ENCODE measurements at regions not wholly inside any gene's neighbourhood (a gene's known extent, or its start where the extent isn't known, plus 50 kb on each side); places are given as distances from the start of the nearest gene placed in this dataset.
A peak's percentile ranks its signal among the peaks of the same experiment; 100 is the strongest.

GRCh38 chr17:71337938-71338337 is 782.9 kb upstream of the SOX9 start:
- no peak for TF ChIP-seq CTCF (conservative IDR thresholded peaks at IDR 0.05; ENCODE audit: low read depth, low read length)
- peak; percentile 55 for DNase-seq (ENCODE audit: low read depth)
- no peak overlapping the region for H3K4me3 ChIP-seq (ENCODE audit: low read depth, low read length)

GRCh38 chr17:71338396-71338795 is 782.4 kb upstream of the SOX9 start:
- H3K4me3 ChIP-seq (ENCODE audit: low read depth, low read length), result peak overlapping the region; percentile 39
- peak; percentile 28 for TF ChIP-seq CTCF (conservative IDR thresholded peaks at IDR 0.05; ENCODE audit: low read depth, low read length)
- peak; percentile 80 for DNase-seq (ENCODE audit: low read depth)

GRCh38 chr17:71339206-71339605 is 781.6 kb upstream of the SOX9 start:
- H3K4me3 ChIP-seq (ENCODE audit: low read depth, low read length), result no peak overlapping the region
- no peak for TF ChIP-seq CTCF (conservative IDR thresholded peaks at IDR 0.05; ENCODE audit: low read depth, low read length)
- no peak for DNase-seq (ENCODE audit: low read depth)

- no peak for TF ChIP-seq CTCF (conservative IDR thresholded peaks at IDR 0.05; ENCODE audit: low read depth, low read length)
- DNase-seq (ENCODE audit: low read depth), result no peak
Measured at GRCh38 chr17:71342737-71343136, 778.1 kb upstream of the SOX9 start.

GRCh38 chr17:71349908-71350600 is 770.8 kb upstream of the SOX9 start:
- TF ChIP-seq CTCF (conservative IDR thresholded peaks at IDR 0.05; ENCODE audit: low read depth, low read length), result no peak
- H3K4me3 ChIP-seq (ENCODE audit: low read depth, low read length), result no peak overlapping the region
- DNase-seq (ENCODE audit: low read depth), result peak; percentile 35

More at GRCh38 chr17:71342737-71343136, 778.1 kb upstream of the SOX9 start:
- no peak overlapping the region for H3K4me3 ChIP-seq (ENCODE audit: low read depth, low read length)

- DNase-seq (ENCODE audit: low read depth), result no peak
- no peak overlapping the region for H3K4me3 ChIP-seq (ENCODE audit: low read depth, low read length)
- no peak for TF ChIP-seq CTCF (conservative IDR thresholded peaks at IDR 0.05; ENCODE audit: low read depth, low read length)
Measured at GRCh38 chr17:71360301-71360700, 760.5 kb upstream of the SOX9 start.
